Posterior vena cava (tissue), 2 donors: ENCODE measurements at regions not wholly inside any gene's neighbourhood (a gene's known extent, or its start where the extent isn't known, plus 50 kb on each side); places are given as distances from the start of the nearest gene placed in this dataset.

Experiments used
- DNase-seq: peaks from one replicate; pipeline ENCODE4 v3.0.0-alpha.2; 2020; ENCODE audit warnings: low spot score
- intact Hi-C, 2 donors: fragments of 100-400 bp; cut with DNase I; formaldehyde crosslinking; loops; one replicate each; pipeline versions ENCODE4 v1.14.1 to v1.14.2; 2022 to 2023
- donor health status: DM: yes; HTN: yes; CAD: no.
- donor health status: DM: yes; HTN: yes; CAD: no.

GRCh38 chr5:38641003-38641402 lies 84.6 kb upstream of the LIFR start:
- no peak for DNase-seq
- intact Hi-C loops = no loop called here

DNA sequence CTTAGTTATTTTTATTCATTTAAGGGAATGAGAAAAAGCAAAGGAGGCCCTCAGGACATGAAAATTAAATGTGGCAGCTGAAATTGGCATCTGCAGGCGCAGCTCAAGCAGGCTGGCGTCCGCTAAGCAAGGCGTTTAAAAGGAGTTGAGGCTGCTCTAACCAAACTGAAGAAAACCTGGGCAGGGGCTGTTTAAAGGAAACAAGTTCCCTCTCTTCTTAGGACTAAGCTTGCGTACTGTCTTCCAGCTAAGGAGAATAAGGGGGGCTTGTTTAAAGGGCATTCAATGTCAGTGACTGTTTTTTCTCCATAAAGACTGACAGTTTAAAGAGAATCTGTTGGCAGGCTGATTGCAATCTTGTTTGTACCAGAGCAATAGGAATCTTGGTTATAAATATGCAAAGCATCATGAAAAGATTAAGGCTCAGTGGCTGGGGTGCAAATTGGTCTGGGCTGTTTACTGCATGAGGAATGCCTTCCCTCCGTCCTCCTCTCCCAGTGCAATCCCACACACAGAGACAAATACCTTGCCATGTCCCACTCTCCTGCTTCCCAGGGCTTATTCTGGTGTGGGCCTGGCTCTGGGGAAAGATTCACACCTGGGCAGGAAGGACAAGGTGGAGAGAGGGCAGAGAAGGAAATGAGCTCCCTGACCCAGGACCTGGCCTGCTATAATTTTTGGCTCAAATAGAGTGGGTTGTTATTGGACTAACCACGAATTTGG lies 85.9 kb upstream of the LIFR start:
- intact Hi-C loops = no loop called here
- DNase-seq = no peak

GRCh38 chr5:38643616-38644015 lies 87.2 kb upstream of the LIFR start:
- intact Hi-C loops = no loop called here
- no peak for DNase-seq

GRCh38 chr5:38645508-38645907 lies 89.1 kb upstream of the LIFR start:
- DNase-seq = no peak
- intact Hi-C loops = no loop called here

- intact Hi-C loops = no loop called here
- DNase-seq = no peak
Measured at GRCh38 chr5:38648703-38649291, 92.4 kb upstream of the LIFR start.

DNA sequence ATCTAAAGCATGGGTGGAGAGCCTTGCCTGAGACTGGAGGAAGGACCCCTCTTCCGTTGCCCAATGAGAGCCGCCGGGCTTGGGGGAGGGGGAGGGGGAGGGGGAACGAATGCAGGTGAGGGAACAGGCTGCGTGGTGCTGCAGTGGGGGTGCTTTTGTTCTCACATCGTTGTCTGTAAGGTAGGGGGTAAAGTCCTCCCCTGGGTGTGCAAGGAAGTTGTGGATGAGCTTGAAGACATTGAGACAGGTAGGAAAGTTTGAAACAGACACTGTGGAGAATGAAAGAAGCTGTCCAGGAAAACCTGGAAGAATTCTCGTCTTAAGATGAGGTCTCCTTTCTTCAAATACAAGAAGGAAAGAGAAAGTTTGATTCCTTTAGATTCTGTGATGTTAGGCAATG lies 94.1 kb upstream of the LIFR start:
- intact Hi-C loops = loop anchor here in 1 of 2 donors (10.0 kb wide), 2 partner anchors 56 to 154 kb away; no protein-coding TSS in a partner anchor
- DNase-seq = no peak

DNA sequence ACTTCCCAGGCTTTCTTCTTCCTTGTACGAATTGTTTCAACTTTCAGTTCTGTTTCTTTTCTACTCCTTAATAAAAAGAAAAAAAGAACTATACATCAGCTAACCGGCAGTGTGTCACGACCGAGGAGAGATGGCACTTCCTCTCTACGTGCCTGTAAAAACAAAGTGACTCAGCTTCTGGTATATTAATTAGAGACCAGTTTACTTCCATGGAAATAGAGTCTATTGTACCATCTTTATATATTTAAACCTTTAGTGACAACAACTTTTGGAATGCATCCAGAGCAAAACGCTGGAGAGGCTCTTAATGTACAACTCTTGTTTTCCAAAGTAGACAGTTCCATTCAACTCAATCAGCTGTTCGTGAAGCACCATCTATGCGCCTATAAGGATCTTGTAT lies 94.5 kb upstream of the LIFR start:
- no peak for DNase-seq
- intact Hi-C loops = loop anchor here in 1 of 2 donors (10.0 kb wide), 2 partner anchors 56 to 154 kb away; no protein-coding TSS in a partner anchor

- DNase-seq = no peak
- intact Hi-C loops = loop anchor here in 1 of 2 donors (10.0 kb wide), 2 partner anchors 57 to 153 kb away; no protein-coding TSS in a partner anchor
Measured at GRCh38 chr5:38651806-38652205, 95.4 kb upstream of the LIFR start.

- DNase-seq = no peak
- intact Hi-C loops = loop anchor here in 1 of 2 donors (10.0 kb wide), 2 partner anchors 59 to 151 kb away; no protein-coding TSS in a partner anchor
Measured at GRCh38 chr5:38653389-38653788, 96.9 kb upstream of the LIFR start.

GRCh38 chr5:38655691-38656090 lies 99.2 kb upstream of the LIFR start:
- no peak for DNase-seq

GRCh38 chr5:38656568-38656967 lies 100.1 kb upstream of the LIFR start:
- intact Hi-C loops = loop anchor here in 1 of 2 donors (10.0 kb wide), 2 partner anchors 62 to 148 kb away; no protein-coding TSS in a partner anchor

More at GRCh38 chr5:38655691-38656090, 99.2 kb upstream of the LIFR start:
- intact Hi-C loops = loop anchor here in 1 of 2 donors (10.0 kb wide), 2 partner anchors 61 to 149 kb away; no protein-coding TSS in a partner anchor

GRCh38 chr5:38657020-38657419 lies 100.6 kb upstream of the LIFR start:
- DNase-seq = no peak
- intact Hi-C loops = loop anchor here in 1 of 2 donors (10.0 kb wide), 2 partner anchors 62 to 148 kb away; no protein-coding TSS in a partner anchor

More at GRCh38 chr5:38656568-38656967, 100.1 kb upstream of the LIFR start:
- DNase-seq = no peak

- DNase-seq = no peak
- intact Hi-C loops = no loop called here
Measured at GRCh38 chr5:38660194-38660668, 103.8 kb upstream of the LIFR start.

DNA sequence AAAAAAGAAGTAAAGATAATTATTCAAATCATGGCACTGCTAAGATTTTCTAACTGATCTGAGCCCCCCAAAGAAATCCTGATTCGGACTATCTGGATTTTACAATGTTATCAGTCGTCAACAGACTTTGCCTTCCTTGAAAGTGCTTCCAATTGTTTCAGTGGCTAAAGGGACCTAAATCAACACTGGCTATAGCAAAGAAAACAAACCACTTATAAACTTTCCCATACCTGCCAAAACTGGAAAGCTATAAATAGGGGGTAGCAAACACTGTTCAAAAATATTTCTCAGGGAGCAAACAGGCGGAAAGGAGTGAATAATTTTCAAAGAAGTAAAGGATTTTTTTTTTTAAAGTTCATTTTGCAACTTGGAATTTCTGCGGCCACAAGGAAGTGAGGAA lies 105.6 kb upstream of the LIFR start:
- no peak for DNase-seq
- intact Hi-C loops = no loop called here

DNA sequence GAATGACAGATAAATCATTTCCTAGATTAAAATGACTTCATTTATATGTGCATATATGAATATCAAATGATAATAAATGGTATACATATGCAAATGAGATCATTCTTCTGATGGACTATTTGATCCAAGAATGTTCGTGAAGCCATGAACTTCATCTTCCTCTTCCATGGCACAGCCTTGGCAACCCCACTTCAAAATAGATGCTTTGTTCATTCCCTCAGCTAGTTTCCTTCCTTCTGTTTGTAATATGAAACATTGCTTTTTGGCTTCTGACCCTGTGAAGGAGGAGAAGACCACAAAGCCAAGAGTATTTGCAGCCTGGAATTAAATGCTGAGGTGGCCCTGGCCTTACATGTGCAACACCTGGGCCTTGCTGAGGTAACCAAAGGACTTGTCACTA lies 106.8 kb upstream of the LIFR start:
- intact Hi-C loops = no loop called here

GRCh38 chr5:38666668-38667498 lies 110.4 kb upstream of the LIFR start:
- no peak for DNase-seq
- intact Hi-C loops = loop anchor here in 1 of 2 donors (5.0 kb wide), 1 partner anchor 225 kb away; no protein-coding TSS in a partner anchor

More for the DNA sequence above, 106.8 kb upstream of the LIFR start:
- DNase-seq = no peak

- no peak for DNase-seq
- intact Hi-C loops = loop anchor here in 1 of 2 donors (5.0 kb wide), 1 partner anchor 225 kb away; no protein-coding TSS in a partner anchor
Measured at GRCh38 chr5:38667499-38667776, 111.0 kb upstream of the LIFR start.

DNA sequence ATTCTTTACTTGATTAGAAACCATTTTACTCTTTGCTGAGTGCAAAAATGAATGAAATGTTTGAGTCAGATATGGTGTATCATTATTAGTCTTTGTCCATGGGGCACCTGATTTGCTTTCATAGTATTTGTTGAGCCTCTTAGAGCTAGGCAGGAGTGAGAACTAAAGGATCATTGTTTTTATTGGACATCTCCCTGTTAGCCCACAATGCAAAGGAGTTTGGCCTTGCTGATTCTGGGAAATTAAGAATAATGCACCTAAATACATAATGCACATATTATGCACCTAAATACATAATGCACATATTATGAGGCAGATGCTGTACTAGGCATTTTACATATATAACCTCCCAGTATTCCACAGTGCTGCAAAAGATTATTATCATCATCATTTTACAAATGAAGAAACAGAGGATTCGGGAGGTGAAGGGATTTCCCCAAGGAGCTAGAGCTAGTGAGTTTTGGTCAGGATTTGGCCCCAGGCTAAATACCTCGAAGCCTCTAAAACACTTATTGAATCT lies 113.0 kb upstream of the LIFR start:
- no peak for DNase-seq
- intact Hi-C loops = loop anchor here in 1 of 2 donors (5.0 kb wide), 1 partner anchor 227 kb away; no protein-coding TSS in a partner anchor

- intact Hi-C loops = no loop called here
- DNase-seq = no peak
Measured at GRCh38 chr5:38670066-38670465, 113.6 kb upstream of the LIFR start.
